ENCODE measurements at regions not wholly inside any gene's neighbourhood (a gene's known extent, or its start where the extent isn't known, plus 50 kb on each side); places are given as distances from the start of the nearest gene placed in this dataset.

DNA sequence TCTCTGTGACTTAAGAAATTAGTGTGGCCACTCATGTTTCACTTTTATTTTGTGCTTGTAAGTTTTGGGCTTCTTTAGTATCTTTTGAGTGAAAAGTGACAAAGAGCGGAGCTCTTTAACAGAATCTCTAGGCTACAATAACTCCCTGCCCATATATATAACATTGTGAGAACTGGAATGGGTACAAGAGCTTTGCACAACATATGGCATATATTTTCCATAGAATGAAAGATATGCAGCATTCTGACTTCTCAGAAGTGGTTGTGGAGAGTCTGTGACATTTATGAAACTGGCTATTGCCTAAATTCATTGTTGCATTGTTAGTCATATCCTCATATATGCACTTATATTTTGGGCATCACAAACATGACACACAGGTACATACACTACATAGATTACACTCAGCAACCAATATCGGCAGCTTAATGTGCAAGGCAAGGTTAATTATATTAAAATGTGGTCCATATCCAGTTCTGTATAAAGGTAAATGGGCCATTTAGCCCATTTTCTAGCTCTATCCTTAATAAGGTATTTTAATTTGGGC, 1148.2 kb downstream of the FAM181B start:
- no peak for TF ChIP-seq ARNTL (CRISPR knock-in tag; IDR thresholded peaks at IDR 0.05; ENCODE audit: borderline replicate concordance, low read depth)
- TF ChIP-seq BACH2 (CRISPR knock-in tag; IDR thresholded peaks at IDR 0.05; ENCODE audit: borderline replicate concordance), result no peak
- no peak for TF ChIP-seq ZFP3 (CRISPR knock-in tag; IDR thresholded peaks at IDR 0.05)
- TF ChIP-seq, protein P1, sequence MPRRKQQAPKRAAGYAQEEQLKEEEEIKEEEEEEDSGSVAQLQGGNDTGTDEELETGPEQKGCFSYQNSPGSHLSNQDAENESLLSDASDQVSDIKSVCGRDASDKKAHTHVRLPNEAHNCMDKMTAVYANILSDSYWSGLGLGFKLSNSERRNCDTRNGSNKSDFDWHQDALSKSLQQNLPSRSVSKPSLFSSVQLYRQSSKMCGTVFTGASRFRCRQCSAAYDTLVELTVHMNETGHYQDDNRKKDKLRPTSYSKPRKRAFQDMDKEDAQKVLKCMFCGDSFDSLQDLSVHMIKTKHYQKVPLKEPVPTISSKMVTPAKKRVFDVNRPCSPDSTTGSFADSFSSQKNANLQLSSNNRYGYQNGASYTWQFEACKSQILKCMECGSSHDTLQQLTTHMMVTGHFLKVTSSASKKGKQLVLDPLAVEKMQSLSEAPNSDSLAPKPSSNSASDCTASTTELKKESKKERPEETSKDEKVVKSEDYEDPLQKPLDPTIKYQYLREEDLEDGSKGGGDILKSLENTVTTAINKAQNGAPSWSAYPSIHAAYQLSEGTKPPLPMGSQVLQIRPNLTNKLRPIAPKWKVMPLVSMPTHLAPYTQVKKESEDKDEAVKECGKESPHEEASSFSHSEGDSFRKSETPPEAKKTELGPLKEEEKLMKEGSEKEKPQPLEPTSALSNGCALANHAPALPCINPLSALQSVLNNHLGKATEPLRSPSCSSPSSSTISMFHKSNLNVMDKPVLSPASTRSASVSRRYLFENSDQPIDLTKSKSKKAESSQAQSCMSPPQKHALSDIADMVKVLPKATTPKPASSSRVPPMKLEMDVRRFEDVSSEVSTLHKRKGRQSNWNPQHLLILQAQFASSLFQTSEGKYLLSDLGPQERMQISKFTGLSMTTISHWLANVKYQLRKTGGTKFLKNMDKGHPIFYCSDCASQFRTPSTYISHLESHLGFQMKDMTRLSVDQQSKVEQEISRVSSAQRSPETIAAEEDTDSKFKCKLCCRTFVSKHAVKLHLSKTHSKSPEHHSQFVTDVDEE (CRISPR knock-in tag; IDR thresholded peaks at IDR 0.05), result no peak
- no peak for TF ChIP-seq ESRRG (CRISPR knock-in tag; IDR thresholded peaks at IDR 0.05)
- TF ChIP-seq ZFP30 (CRISPR knock-in tag; IDR thresholded peaks at IDR 0.05), result no peak
- TF ChIP-seq, protein P2, sequence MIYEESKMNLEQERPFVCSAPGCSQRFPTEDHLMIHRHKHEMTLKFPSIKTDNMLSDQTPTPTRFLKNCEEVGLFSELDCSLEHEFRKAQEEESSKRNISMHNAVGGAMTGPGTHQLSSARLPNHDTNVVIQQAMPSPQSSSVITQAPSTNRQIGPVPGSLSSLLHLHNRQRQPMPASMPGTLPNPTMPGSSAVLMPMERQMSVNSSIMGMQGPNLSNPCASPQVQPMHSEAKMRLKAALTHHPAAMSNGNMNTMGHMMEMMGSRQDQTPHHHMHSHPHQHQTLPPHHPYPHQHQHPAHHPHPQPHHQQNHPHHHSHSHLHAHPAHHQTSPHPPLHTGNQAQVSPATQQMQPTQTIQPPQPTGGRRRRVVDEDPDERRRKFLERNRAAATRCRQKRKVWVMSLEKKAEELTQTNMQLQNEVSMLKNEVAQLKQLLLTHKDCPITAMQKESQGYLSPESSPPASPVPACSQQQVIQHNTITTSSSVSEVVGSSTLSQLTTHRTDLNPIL (CRISPR knock-in tag; IDR thresholded peaks at IDR 0.05; ENCODE audit: low read depth), result no peak

Data from SK-N-SH treated with all-trans-retinoic acid at 6 μM for 48 hours (cell line).